Spleen (tissue), 7 donors: ENCODE measurements at regions not wholly inside any gene's neighbourhood (a gene's known extent, or its start where the extent isn't known, plus 50 kb on each side); places are given as distances from the start of the nearest gene placed in this dataset.

Experiments used
- POLR2A ChIP-seq, 3 donors: fragments of 450-650 bp; IDR thresholded peaks; one replicate each; pipeline ENCODE4 v1.5.1; 2017; ENCODE audit warnings: antibody characterized with exemption in 3 of 3, mild to moderate bottlenecking in 1 of 3
- TF ChIP-seq, protein P1 (sequence below), 11 experiments: fragments of 200-600 bp in 7 of 11; fragments of 450-650 bp in 4 of 11; sonication (generic) in 4 of 11; IDR thresholded peaks in 8 of 11; conservative IDR thresholded peaks in 3 of 11; 1 replicate in 7 of 11; 2 replicates in 4 of 11; pipeline versions ENCODE4 v1.4.0 to v1.8.0; 2016 to 2021; ENCODE audit warnings: antibody characterized with exemption in 11 of 11, inconsistent platforms in 4 of 11, mild to moderate bottlenecking in 1 of 11
- donor health status: DM: no; HTN: no; CAD: no; lungs with moderate emphysema.
- donor health status: DM: no; HTN: no; CAD: no.
- donor health status: DM: no; HTN: no; CAD: no.

DNA sequence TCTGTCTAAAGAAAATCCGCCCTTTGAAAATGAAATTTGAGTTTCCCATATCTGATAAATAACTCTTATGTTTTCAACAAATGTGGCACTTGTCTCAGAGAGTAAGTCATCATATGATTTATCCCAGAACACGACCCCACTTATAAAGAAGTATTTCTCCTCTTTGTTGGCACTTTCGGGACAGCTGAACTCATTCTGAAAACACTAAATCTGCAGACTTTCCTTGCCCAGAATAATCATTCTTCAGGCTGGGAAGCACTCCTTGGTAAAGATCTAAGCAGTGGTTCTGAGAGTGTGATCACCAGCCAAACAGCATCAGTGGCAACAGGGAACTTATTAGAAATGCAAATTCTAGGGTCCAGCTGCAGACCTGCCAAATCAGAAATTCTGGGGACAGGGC, 532.2 kb upstream of the API5 start:
- TF ChIP-seq, protein P1, sequence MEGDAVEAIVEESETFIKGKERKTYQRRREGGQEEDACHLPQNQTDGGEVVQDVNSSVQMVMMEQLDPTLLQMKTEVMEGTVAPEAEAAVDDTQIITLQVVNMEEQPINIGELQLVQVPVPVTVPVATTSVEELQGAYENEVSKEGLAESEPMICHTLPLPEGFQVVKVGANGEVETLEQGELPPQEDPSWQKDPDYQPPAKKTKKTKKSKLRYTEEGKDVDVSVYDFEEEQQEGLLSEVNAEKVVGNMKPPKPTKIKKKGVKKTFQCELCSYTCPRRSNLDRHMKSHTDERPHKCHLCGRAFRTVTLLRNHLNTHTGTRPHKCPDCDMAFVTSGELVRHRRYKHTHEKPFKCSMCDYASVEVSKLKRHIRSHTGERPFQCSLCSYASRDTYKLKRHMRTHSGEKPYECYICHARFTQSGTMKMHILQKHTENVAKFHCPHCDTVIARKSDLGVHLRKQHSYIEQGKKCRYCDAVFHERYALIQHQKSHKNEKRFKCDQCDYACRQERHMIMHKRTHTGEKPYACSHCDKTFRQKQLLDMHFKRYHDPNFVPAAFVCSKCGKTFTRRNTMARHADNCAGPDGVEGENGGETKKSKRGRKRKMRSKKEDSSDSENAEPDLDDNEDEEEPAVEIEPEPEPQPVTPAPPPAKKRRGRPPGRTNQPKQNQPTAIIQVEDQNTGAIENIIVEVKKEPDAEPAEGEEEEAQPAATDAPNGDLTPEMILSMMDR (IDR thresholded peaks at IDR 0.05 in 8 of 11, conservative IDR thresholded peaks at IDR 0.05 in 3 of 11): no peak
- no peak for TF ChIP-seq POLR2A (IDR thresholded peaks at IDR 0.05)
